GM13977 (cell line): ENCODE measurements at regions not wholly inside any gene's neighbourhood (a gene's known extent, or its start where the extent isn't known, plus 50 kb on each side); places are given as distances from the start of the nearest gene placed in this dataset.

ENCODE experiments used
- DNase-seq: peaks from one replicate; pipeline ENCODE4 v3.0.0; 2012; ENCODE audit warnings: low spot score
- in situ Hi-C: fragments of 300-500 bp; cut with MboI; formaldehyde crosslinking; loops from one replicate; pipeline ENCODE4 v1.12.0; 2022; ENCODE audit warnings: low sequenced_read_pairs, low pct_unique_long_range_greater_than_20kb, mixed read lengths, inconsistent platforms; ENCODE audit not compliant: unreplicated experiment
- TF ChIP-seq, protein P1 (sequence below): IDR thresholded peaks from 2 replicates; pipeline ENCODE4 v1.5.1; 2012; ENCODE audit warnings: mild to moderate bottlenecking, control low read depth; ENCODE audit not compliant: insufficient read depth; ENCODE audit errors: extremely low read depth, missing control alignments

DNA sequence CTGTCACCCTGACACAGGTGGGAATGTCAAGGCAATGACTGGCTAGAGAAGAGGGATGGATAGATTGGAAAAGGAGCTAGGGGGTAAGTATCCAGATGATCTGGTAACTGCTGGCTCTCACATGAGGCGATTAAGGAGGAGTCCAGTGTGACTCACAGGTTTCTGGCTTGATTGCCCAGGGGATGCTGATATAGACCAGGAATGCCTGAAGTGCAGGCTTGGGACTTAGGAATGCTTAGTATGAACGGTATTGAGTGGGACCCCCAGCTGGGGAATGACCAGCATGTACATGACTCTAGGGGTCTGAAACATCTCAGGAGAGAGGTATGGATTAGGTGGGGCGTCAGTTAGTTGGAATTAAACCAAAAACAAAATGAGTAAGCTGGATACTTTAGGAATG is 65.8 kb upstream of the PRPS1 start:
- in situ Hi-C loops = no loop called here
- TF ChIP-seq, protein P1, sequence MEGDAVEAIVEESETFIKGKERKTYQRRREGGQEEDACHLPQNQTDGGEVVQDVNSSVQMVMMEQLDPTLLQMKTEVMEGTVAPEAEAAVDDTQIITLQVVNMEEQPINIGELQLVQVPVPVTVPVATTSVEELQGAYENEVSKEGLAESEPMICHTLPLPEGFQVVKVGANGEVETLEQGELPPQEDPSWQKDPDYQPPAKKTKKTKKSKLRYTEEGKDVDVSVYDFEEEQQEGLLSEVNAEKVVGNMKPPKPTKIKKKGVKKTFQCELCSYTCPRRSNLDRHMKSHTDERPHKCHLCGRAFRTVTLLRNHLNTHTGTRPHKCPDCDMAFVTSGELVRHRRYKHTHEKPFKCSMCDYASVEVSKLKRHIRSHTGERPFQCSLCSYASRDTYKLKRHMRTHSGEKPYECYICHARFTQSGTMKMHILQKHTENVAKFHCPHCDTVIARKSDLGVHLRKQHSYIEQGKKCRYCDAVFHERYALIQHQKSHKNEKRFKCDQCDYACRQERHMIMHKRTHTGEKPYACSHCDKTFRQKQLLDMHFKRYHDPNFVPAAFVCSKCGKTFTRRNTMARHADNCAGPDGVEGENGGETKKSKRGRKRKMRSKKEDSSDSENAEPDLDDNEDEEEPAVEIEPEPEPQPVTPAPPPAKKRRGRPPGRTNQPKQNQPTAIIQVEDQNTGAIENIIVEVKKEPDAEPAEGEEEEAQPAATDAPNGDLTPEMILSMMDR = no peak

GRCh38 chrX:107563824-107564223 is 64.5 kb upstream of the PRPS1 start:
- in situ Hi-C loops = no loop called here

More for the DNA sequence above, 65.8 kb upstream of the PRPS1 start:
- no peak for DNase-seq

GRCh38 chrX:107565015-107565414 is 63.3 kb upstream of the PRPS1 start:
- TF ChIP-seq, protein P1 = no peak
- DNase-seq = no peak
- in situ Hi-C loops = no loop called here

More at GRCh38 chrX:107563824-107564223, 64.5 kb upstream of the PRPS1 start:
- TF ChIP-seq, protein P1 = no peak
- DNase-seq = no peak

DNA sequence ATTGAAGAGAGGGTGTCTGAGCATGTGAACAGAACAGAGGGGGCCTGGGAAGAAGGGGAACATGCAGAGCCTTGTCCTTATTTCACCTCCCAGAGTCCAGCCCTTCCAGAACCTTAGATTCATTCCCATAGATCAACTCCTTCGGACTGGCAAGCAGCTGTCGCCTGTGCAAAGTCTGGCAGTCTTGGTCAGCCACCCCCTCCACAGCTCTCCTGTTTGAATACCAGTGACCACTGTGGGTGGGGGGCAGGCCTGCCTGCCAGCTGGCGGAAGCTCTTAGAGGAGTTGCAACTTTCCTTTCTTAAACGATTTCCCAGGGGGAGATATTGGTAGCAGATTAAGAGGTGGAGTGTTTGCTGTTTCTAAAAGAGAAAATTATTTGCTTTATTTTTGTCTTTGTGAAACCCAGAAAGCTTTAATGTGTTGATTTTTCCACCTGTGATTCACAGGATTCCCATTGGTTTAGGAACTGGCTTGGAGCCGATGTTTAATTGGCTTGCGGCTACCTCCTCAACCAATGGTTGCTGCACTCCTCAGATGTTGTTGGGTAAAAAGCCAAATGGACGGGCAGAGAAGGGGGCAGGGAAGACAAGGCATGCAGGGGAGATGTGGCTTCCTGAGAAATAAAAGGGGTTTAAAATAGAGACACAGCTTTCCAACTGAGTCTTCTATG is 62.2 kb upstream of the PRPS1 start:
- no peak for DNase-seq
- TF ChIP-seq, protein P1 = no peak
- in situ Hi-C loops = no loop called here

DNA sequence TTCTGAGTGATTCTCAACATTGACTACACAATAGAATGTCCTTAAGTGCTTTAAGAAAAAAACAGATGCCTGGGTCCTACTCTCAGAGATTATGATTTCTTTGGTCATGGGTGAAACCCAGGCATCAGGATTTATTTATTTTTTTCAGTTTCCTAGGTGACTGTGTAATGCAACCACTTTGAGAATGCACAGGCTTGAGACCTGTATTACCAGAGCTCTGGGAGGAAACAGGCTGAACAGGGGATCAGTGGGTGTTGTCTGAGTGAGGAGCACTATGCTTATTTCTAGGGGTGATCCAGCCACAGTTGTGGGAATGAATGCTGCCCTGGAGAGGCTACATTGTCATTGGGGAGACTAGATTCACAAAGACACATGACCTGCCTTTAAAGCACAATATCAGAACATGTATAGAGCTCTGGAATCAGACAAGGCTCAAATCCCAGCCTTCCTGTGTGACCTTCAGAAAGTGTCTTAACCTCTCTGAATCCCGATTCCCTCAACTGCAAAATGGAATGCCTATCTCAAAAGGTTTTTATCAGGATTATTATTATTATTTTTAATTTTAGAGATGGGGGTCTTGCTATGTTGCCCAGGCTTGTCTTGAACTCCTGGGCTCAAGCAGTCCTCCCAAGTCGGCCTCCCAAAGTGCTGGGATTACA is 61.6 kb upstream of the PRPS1 start:
- TF ChIP-seq, protein P1 = no peak
- DNase-seq = no peak
- in situ Hi-C loops = no loop called here

GRCh38 chrX:107567370-107567769 is 60.9 kb upstream of the PRPS1 start:
- TF ChIP-seq, protein P1 = no peak
- in situ Hi-C loops = no loop called here
- no peak for DNase-seq
